Stimulated activated naive B cell treated with anti-CD40 and anti-IgM and Interleukin-4, amounts not matched to agents 10 μg/mL and 1 μg/mL and 100 μg/mL, for 72 hours (primary cell): ENCODE measurements at regions not wholly inside any gene's neighbourhood (a gene's known extent, or its start where the extent isn't known, plus 50 kb on each side); places are given as distances from the start of the nearest gene placed in this dataset.

ENCODE experiments used
- ATAC-seq, 2 donors: fragments of 150-1000 bp; cut with Tn5 transposase; replicated peaks; 2 replicates each; pipeline ENCODE4 v1.10.0; 2021; ENCODE audit warnings: moderate library complexity in 1 of 2
- DNase-seq: peaks from one replicate; pipeline ENCODE4 v3.0.0; 2021
- H3K27ac Mint-ChIP-seq: one replicate; pipeline ENCODE4 v1.8.0; 2022; ENCODE audit warnings: mild to moderate bottlenecking, mixed read lengths
- H3K27me3 Mint-ChIP-seq, 2 donors: one replicate each; pipeline ENCODE4 v1.8.0; 2022; ENCODE audit warnings: mixed read lengths in 2 of 2
- H3K36me3 Mint-ChIP-seq, 2 donors: one replicate each; pipeline ENCODE4 v1.8.0; 2022; ENCODE audit warnings: mixed read lengths in 2 of 2, mild to moderate bottlenecking in 1 of 2
- H3K4me1 Mint-ChIP-seq, 2 donors: one replicate each; pipeline ENCODE4 v1.8.0; 2022; ENCODE audit warnings: mixed read lengths in 2 of 2, mild to moderate bottlenecking in 1 of 2
- H3K4me3 Mint-ChIP-seq, 2 donors: one replicate each; pipeline ENCODE4 v1.8.0; 2022; ENCODE audit warnings: mild to moderate bottlenecking in 2 of 2, mixed read lengths in 2 of 2, moderate library complexity in 1 of 2
- H3K9me3 Mint-ChIP-seq, 2 donors: one replicate each; pipeline ENCODE4 v1.8.0; 2022; ENCODE audit warnings: mixed read lengths in 2 of 2, mild to moderate bottlenecking in 1 of 2

DNA sequence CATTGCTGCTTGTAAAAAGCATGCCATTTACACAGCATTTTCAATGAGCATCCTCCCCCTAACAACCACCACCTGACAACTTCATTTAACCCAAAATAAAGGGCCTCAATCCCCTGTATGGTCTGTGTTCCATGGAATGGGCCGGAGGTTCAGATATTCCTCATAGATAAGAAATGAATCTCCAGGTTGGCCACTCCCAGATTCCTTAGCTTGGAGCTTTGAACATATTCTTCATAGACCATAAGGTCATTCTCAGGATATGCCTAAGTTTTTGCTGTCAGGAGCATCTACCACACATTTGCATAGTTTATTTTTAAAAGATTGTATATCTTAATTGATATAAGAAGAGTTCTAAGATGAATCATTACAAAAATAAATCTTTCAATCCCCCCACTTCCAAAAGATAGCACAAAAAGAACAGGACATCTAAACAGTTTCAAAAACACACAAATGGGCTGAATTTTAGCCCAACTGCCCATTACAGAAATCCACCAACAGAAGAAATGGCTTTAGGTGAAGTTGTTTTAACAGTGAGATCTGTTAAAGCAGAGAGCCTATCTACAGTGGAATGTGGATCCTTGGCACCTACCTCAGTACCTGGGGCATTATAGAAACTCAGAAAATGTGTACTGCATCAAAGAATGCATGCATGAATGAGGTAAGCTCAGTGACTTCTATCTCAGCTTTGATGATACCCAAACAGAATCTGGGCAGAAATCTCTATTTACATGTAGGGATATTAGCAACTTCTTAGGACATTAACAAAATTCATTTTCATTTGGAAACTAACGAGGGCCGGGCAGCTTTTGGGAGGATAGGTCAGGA lies 179.8 kb downstream of the SEC61B start:
- Mint-ChIP-seq H3K27me3 (peaks cover 0 to 7% of the 10 kb centered on the region in 2 donors), H3K4me1 (peaks cover 9 to 11% of the 10 kb centered on the region in 2 donors), H3K4me3 (no peak overlapping the region), H3K9me3 (peaks cover 0 to 2% of the 10 kb centered on the region in 2 donors), H3K27ac (peak overlapping the region; percentile 34), H3K36me3 (peaks cover 2 to 11% of the 10 kb centered on the region in 2 donors)
- DNase-seq (no peak), ATAC-seq (no peak)

DNA sequence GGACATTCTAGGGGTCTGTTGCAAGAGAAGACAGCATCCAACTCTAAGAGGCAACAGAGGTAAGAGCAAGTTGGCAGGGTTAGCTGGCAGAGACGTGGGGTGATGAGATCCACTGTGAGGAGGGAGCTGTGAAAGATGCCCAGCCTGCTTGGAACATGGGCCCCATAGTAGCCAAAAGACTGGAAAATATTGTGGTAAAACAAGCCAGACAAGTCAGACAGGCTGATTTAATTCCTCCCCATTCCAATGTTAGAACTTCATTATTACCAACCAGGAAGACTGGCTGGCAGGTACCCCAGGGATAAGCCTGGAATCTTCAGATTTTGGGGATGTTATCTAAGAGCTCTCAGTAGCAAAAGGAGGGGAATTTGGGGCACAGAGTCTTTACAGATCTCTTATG lies 181.3 kb downstream of the SEC61B start:
- peaks cover 0 to 7% of the 10 kb centered on the region in 2 donors for H3K27me3 Mint-ChIP-seq
- no peak overlapping the region for H3K4me3 Mint-ChIP-seq
- H3K9me3 Mint-ChIP-seq: no peaks in the 10 kb centered on the region
- H3K27ac Mint-ChIP-seq: no peak overlapping the region
- peaks cover 2 to 7% of the 10 kb centered on the region in 2 donors for H3K36me3 Mint-ChIP-seq
- no peak for DNase-seq
- peaks cover 4 to 9% of the 10 kb centered on the region in 2 donors for H3K4me1 Mint-ChIP-seq
- ATAC-seq: no peak

DNA sequence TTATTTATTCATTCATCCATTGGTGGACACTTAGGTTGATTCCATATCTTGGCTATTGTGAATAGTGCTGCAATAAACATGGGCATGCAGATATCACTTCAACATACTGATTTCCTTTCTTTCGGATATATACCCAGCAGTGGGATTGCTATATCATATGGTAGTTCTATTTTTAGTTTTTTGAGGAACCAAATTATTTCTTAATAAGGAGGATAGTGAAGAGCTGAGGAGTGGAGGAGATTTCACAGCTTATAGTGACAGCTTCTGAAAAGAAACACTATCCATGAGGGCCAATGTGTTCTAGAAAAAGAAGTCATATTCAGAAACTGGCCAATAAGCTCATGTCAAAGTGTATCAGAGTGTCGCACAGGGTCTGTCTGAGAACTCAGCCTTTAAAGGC lies 183.3 kb downstream of the SEC61B start:
- DNase-seq (no peak), ATAC-seq (no peak)
- Mint-ChIP-seq H3K4me1 (peaks cover 0 to 6% of the 10 kb centered on the region in 2 donors), H3K36me3 (peaks cover 2 to 3% of the 10 kb centered on the region in 2 donors), H3K27ac (no peak overlapping the region), H3K9me3 (no peaks in the 10 kb centered on the region), H3K4me3 (no peak overlapping the region), H3K27me3 (peaks cover 0 to 7% of the 10 kb centered on the region in 2 donors)

DNA sequence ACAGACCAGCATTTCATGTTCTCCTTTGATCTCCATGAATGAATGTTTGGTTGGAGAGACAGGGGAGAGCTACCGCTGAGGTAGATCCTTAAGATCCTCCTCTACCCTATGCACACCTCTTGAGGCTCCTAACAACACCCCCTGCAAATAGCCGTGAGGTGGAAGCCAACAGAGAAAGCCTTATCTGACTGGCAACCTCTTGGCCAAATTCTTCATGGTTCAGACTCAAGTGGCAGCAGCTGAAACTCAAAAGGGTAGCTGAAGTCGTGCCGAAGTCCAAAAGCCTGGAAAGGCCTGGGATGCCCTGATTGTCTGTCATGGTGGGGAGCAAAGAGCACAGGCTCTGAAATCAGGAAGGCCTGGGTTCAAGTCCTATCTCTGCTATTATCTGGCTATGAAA lies 184.9 kb downstream of the SEC61B start:
- peaks cover 4 to 5% of the 10 kb centered on the region in 2 donors for H3K27me3 Mint-ChIP-seq
- no peak for ATAC-seq
- DNase-seq: no peak
- H3K4me1 Mint-ChIP-seq: peaks cover 4 to 8% of the 10 kb centered on the region in 2 donors
- H3K27ac Mint-ChIP-seq: no peak overlapping the region
- H3K36me3 Mint-ChIP-seq: peaks cover 0 to 3% of the 10 kb centered on the region in 2 donors
- peaks cover 3 to 4% of the 10 kb centered on the region in 2 donors for H3K9me3 Mint-ChIP-seq
- H3K4me3 Mint-ChIP-seq: no peak overlapping the region

DNA sequence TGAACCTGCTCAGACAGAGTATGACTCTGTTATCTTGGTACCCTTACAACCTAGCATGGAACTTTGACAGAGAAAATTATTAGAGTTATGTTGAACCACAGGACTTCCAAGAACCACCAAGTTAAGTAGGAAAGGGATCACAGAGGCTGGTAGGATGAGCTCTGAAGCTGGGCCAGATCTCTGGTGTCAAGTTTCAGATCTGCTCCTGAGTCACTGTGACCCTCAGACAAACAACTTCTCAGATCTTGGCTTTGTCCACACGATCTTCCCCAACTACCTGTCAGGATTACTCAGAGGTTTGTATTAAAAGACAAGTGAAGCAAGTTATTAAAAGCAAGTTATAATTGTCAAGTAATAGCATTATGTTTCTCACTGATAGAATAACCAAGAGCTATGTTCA lies 189.0 kb downstream of the SEC61B start:
- ATAC-seq (no peak), DNase-seq (no peak)
- H3K27ac Mint-ChIP-seq: no peak overlapping the region
- H3K36me3 Mint-ChIP-seq: no peaks in the 10 kb centered on the region
- H3K4me1 Mint-ChIP-seq: peaks cover 4 to 13% of the 10 kb centered on the region in 2 donors
- H3K9me3 Mint-ChIP-seq: peaks cover 4 to 6% of the 10 kb centered on the region in 2 donors
- H3K27me3 Mint-ChIP-seq: peaks cover 0 to 5% of the 10 kb centered on the region in 2 donors
- H3K4me3 Mint-ChIP-seq: no peak overlapping the region

DNA sequence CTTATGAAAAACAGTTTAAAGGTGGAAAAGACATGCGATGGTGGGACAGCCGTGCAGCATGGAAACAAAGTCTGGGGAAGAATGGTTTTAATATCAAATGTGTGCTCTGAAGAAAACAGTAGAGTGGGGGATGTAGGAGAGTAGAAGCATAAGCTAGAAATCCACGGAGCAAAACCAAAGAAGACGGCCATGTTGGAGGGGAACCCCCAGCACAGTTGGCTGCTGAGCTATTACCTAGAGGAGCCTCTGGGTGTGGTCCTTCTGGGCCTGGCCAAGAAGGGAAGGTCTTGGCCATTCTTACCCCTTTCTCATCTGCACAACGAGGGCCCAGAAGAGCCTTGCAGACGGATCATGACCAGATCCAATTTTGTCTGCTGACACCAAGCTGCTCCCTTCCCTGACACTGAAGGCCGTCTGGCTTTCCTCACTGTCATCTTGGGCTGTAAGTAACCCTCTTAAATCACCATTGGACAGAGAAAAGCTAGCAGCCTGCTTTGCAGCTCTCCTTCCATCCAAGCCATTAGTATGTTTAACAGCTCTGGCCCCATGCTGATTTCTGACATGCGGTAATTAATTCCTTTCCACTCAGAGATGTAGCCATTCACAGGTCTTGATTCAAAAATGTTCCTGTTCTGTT lies 189.5 kb downstream of the SEC61B start:
- no peaks in the 10 kb centered on the region for H3K36me3 Mint-ChIP-seq
- H3K9me3 Mint-ChIP-seq: peaks cover 4 to 6% of the 10 kb centered on the region in 2 donors
- no peak overlapping the region for H3K27ac Mint-ChIP-seq
- H3K27me3 Mint-ChIP-seq: peaks cover 0 to 5% of the 10 kb centered on the region in 2 donors
- no peak overlapping the region for H3K4me3 Mint-ChIP-seq
- peaks cover 6 to 17% of the 10 kb centered on the region in 2 donors for H3K4me1 Mint-ChIP-seq
- no peak for ATAC-seq
- no peak for DNase-seq

DNA sequence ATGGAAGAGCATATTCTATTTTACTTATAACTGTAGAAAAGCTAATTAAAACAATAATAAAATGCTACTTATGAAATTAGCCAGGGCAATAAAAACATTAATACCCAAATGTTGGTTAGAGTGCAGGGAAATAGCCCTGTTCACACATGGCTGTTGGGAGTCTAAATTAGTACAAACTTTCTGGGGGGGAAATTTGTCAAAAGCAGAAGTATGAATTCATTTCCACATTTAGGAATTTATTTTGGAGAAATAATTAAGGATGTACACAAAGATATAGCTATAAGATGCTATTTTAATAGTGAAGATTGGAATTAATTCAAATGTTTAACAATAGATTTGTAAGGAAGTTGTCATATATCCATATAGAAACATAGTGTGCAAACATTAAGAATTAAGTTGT lies 190.5 kb downstream of the SEC61B start:
- no peaks in the 10 kb centered on the region for H3K36me3 Mint-ChIP-seq
- peaks cover 4 to 6% of the 10 kb centered on the region in 2 donors for H3K9me3 Mint-ChIP-seq
- DNase-seq (no peak), ATAC-seq (no peak)
- H3K27ac Mint-ChIP-seq: no peak overlapping the region
- peaks cover 0 to 5% of the 10 kb centered on the region in 2 donors for H3K27me3 Mint-ChIP-seq
- H3K4me1 Mint-ChIP-seq: peaks cover 6 to 17% of the 10 kb centered on the region in 2 donors
- H3K4me3 Mint-ChIP-seq: no peak overlapping the region

DNA sequence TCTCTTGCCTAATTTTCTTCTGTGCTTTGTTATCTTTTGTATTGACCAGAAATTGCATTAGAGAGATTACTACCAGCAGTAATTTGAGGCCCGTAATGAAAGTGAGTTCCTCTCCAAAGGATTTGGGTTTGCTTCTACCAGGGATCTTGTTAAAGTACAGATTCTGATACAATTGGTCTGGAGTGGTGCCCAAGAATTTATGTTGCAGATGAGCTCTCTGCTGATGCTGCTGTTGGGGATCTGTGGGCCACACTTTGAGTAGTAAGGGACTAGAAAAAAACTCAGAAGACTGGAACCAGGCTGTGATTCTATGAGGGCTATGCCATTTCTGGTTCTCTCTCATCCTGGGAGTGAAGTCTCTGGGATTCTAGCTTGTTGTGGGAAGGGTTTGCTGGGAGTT lies 192.2 kb downstream of the SEC61B start:
- DNase-seq (no peak), ATAC-seq (no peak)
- H3K4me3 Mint-ChIP-seq: no peak overlapping the region
- H3K9me3 Mint-ChIP-seq: peaks cover 4 to 6% of the 10 kb centered on the region in 2 donors
- H3K4me1 Mint-ChIP-seq: peaks cover 6 to 17% of the 10 kb centered on the region in 2 donors
- no peak overlapping the region for H3K27ac Mint-ChIP-seq
- peaks cover 0 to 5% of the 10 kb centered on the region in 2 donors for H3K27me3 Mint-ChIP-seq
- no peaks in the 10 kb centered on the region for H3K36me3 Mint-ChIP-seq

DNA sequence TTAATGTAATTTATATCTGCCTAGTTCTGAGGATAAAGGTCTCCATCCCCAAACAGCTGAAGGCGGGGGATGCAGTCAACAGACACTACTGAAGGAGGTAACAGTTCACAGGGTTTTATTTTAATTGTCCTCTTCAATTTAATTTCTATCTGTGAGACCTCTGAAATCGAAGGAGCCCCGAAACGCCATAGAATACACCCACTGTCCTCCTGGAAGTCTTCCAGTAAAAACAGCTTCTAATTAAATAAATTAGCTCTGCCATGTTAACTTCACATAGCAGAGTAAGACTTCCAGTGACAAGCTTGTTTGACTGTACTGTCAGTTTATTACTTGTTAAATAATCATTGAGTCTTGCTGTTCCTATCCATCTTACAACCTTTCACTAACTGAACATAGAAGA lies 193.5 kb downstream of the SEC61B start:
- Mint-ChIP-seq H3K9me3 (peaks cover 4 to 6% of the 10 kb centered on the region in 2 donors), H3K36me3 (no peaks in the 10 kb centered on the region), H3K27ac (peak overlapping the region; percentile 14), H3K4me1 (peaks cover 6 to 17% of the 10 kb centered on the region in 2 donors), H3K27me3 (peaks cover 0 to 5% of the 10 kb centered on the region in 2 donors), H3K4me3 (no peak overlapping the region)
- DNase-seq: no peak
- ATAC-seq: no peak

DNA sequence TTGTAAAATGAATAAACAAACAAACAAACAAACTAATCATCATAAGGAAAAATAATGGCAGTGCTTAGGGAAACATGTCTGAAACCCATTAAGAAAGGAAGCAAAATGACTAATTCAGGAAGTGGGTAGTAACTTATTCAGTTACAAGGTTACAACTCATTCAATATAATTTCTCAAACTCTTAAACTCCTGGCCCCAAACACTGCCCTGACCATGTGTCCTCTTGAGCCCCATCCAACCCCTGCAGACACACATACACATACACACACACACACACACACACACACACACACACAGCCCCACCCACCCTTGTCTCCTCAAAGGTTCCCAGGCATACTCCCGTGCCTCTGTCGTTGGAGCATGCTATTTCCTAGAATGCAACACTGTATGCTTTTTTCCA lies 193.9 kb downstream of the SEC61B start:
- Mint-ChIP-seq H3K36me3 (no peaks in the 10 kb centered on the region), H3K4me3 (no peak overlapping the region), H3K27me3 (peaks cover 0 to 5% of the 10 kb centered on the region in 2 donors), H3K27ac (peak overlapping the region; percentile 14), H3K9me3 (peaks cover 4 to 6% of the 10 kb centered on the region in 2 donors), H3K4me1 (peaks cover 6 to 13% of the 10 kb centered on the region in 2 donors)
- ATAC-seq: peak; percentile 71 to 78
- DNase-seq: no peak

DNA sequence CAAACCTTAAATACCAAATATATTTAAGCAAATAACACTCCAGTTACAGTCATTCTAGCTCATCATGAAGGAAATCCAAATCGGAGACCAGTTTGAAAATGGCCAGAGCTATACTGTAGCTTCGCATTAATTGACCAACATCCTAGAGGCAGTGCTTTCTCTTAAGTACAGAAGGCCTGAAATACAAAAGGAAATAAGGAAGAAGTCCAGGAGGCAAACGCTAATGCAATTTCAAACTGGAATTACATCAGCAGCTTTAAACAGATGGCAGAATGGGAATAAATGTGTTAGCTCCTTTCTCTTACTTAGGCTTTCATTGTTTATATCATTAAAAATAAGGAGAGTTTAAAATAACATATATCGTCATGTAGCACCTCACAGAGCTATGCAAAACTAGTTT lies 197.0 kb downstream of the SEC61B start:
- Mint-ChIP-seq H3K9me3 (peaks cover 0 to 3% of the 10 kb centered on the region in 2 donors), H3K27ac (no peak overlapping the region), H3K4me1 (peaks cover 6 to 9% of the 10 kb centered on the region in 2 donors)

DNA sequence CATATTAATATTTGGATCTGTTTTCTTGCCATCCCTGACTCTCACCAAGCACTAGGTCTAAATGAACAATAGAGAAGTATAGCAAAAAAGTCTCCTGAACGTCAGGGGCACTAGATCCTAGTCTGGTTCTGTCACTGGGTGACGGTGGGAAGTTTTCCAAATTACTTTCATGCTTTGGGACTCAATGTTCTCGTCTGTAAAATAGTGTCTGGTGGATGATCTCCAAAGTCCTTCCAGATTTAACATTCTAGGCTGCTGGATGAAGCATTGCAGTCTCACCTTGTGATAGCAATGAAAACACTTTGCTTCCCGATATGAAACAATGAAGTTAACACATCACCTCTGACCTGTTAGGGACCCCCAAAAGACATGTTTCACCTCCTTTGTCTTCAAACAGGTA lies 199.3 kb downstream of the SEC61B start:
- no peaks in the 10 kb centered on the region for H3K36me3 Mint-ChIP-seq
- DNase-seq (no peak), ATAC-seq (no peak)
- no peak overlapping the region for H3K27ac Mint-ChIP-seq
- no peak overlapping the region for H3K4me3 Mint-ChIP-seq
- H3K4me1 Mint-ChIP-seq: peaks cover 1 to 3% of the 10 kb centered on the region in 2 donors
- H3K9me3 Mint-ChIP-seq: no peaks in the 10 kb centered on the region
- peaks cover 0 to 5% of the 10 kb centered on the region in 2 donors for H3K27me3 Mint-ChIP-seq

More for the DNA sequence above, 197.0 kb downstream of the SEC61B start:
- H3K27me3 Mint-ChIP-seq: no peaks in the 10 kb centered on the region
- no peaks in the 10 kb centered on the region for H3K36me3 Mint-ChIP-seq
- ATAC-seq (no peak), DNase-seq (no peak)
- H3K4me3 Mint-ChIP-seq: no peak overlapping the region

DNA sequence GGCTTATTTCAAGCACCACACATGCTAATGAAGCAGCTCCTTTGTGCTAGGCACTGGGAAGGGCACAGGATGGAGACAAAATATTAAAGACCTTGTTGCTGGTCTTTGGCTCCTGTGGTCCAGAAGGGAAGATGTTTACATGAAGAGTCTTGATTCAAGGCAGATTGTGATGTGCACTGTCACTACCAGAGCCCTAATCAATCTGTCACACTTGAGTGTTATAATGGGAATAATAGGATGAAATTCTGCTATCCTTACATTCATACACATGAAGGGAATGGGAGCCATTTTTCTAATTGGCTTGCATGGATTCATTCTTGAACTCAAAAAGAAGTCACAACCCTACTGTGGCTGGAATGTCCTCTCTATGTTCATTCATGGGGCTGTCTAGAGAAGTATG lies 203.0 kb downstream of the SEC61B start:
- no peak for DNase-seq
- Mint-ChIP-seq H3K4me1 (peaks cover 14 to 23% of the 10 kb centered on the region in 2 donors), H3K9me3 (peaks cover 8 to 9% of the 10 kb centered on the region in 2 donors), H3K4me3 (no peak overlapping the region), H3K27me3 (peaks cover 0 to 5% of the 10 kb centered on the region in 2 donors), H3K27ac (no peak overlapping the region), H3K36me3 (peaks cover 8 to 10% of the 10 kb centered on the region in 2 donors)
- ATAC-seq: no peak

DNA sequence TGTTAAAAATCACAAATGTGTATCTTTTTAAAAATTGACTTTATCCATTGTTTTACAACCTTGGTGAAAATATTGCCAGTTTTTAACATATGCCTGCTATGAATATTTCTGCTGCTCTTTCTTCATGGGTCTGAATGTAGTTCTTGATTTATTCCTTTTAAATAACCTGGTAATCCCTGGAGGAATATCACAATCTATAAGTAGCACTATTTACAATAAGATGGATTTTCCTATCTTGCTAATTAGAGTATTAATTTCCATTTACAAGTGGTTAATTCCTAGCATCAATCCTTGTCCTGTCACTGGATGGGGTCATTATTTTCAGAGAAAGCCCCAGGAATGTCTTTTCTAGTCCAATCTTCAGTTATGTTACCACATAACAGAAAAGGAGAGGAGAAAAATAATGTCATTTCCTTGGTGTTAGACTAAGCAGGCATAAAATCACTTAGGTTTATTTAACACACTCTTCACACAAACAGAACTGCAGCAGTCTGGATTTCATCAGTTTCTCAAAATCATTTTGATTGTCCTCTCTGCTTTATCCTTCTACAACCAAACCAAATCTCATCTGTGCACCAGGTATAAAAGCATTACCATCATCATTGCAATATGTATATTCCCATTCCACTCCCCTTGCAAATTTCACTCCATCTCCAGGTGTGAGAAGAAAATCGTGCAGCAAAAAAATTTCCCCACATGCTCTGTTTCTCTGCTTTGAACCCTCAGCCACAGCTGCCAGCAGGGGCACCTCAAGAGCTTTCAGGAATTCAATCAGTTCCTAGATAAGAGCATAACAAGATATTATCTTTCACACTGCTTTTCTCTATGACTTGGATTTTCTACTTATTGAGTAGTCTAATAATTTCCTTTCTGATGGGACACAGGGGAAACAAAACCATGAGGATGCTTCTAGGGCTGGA lies 204.1 kb downstream of the SEC61B start:
- Mint-ChIP-seq H3K4me3 (no peak overlapping the region), H3K9me3 (peaks cover 8 to 9% of the 10 kb centered on the region in 2 donors), H3K27ac (no peak overlapping the region), H3K27me3 (peaks cover 0 to 5% of the 10 kb centered on the region in 2 donors), H3K36me3 (peaks cover 8 to 10% of the 10 kb centered on the region in 2 donors), H3K4me1 (peaks cover 14 to 23% of the 10 kb centered on the region in 2 donors)
- ATAC-seq: no peak
- no peak for DNase-seq
